Upper lobe of left lung (tissue), 6 donors: ENCODE measurements at regions not wholly inside any gene's neighbourhood (a gene's known extent, or its start where the extent isn't known, plus 50 kb on each side); places are given as distances from the start of the nearest gene placed in this dataset.

Experiments
- ATAC-seq, 2 donors: fragments of 200-7000 bp; cut with Tn5 transposase; one replicate each; pipeline ENCODE4 v1.9.1; 2022; ENCODE audit warnings: mild to moderate bottlenecking in 2 of 2, moderate library complexity in 2 of 2; ENCODE audit not compliant: low FRiP score in 2 of 2
- DNase-seq, 2 donors: peaks; one replicate each; pipeline ENCODE4 v3.0.0-alpha.2; 2019 to 2020
- H3K27ac ChIP-seq, 4 donors: fragments of 200-600 bp; sonication (generic); one replicate each; pipeline ENCODE4 v1.5.1; 2016 to 2019
- H3K27me3 ChIP-seq, 4 donors: fragments of 200-600 bp; sonication (generic); one replicate each; pipeline ENCODE4 v1.5.1; 2017 to 2019
- H3K36me3 ChIP-seq, 4 donors: fragments of 200-600 bp; sonication (generic); one replicate each; pipeline ENCODE4 v1.5.1; 2016 to 2019
- H3K4me1 ChIP-seq, 4 donors: fragments of 200-600 bp; sonication (generic); one replicate each; pipeline ENCODE4 v1.5.1; 2018 to 2019
- H3K4me3 ChIP-seq, 4 donors: fragments of 200-600 bp; sonication (generic); one replicate each; pipeline ENCODE4 v1.5.1; 2017 to 2019; ENCODE audit warnings: mild to moderate bottlenecking in 2 of 4, moderate library complexity in 1 of 4
- H3K9me3 ChIP-seq, 4 donors: fragments of 200-600 bp; sonication (generic); one replicate each; pipeline ENCODE4 v1.5.1; 2018 to 2019
- EP300 ChIP-seq, 4 donors: sonication (generic); formaldehyde crosslinking; IDR thresholded peaks; one replicate each; pipeline ENCODE4 v1.5.1; 2017; ENCODE audit warnings: antibody characterized with exemption in 4 of 4, control low read depth in 2 of 4
- POLR2A ChIP-seq, 4 donors: fragments of 450-650 bp; IDR thresholded peaks; one replicate each; pipeline ENCODE4 v1.5.1; 2016 to 2017; ENCODE audit warnings: antibody characterized with exemption in 4 of 4, mild to moderate bottlenecking in 2 of 4
- POLR2AphosphoS5 ChIP-seq, 2 donors: sonication (generic); formaldehyde crosslinking; IDR thresholded peaks; one replicate each; pipeline ENCODE4 v1.5.1; 2017; ENCODE audit warnings: antibody characterized with exemption in 2 of 2
- WGBS, 2 donors: methylation state at CpG; one replicate each; pipeline ENCODE4 v1.1.5; 2017 to 2018; 5-methylcytosine and 5-hydroxymethylcytosine counted together
- TF ChIP-seq, protein P1 (sequence below), 6 experiments: fragments of 450-650 bp in 4 of 6; fragments of 200-600 bp in 2 of 6; sonication (generic) in 2 of 6; IDR thresholded peaks; one replicate each; pipeline ENCODE4 v1.5.1; 2016 to 2019; ENCODE audit warnings: antibody characterized with exemption in 6 of 6
- donor health status: DM: no; HTN: no; CAD: no; lungs with moderate emphysema.
- donor health status: DM: no; HTN: yes; CAD: no; lungs with severe emphysema.

GRCh38 chr14:88937706-88938105 is 113.3 kb downstream of the TTC8 start:
- ATAC-seq (no peak), DNase-seq (no peak)
- H3K4me1 ChIP-seq, result no peaks in the 10 kb centered on the region
- WGBS, 2 donors, result 94 to 95% methylated on average over 3 of the region's 3 CpGs
- H3K9me3 ChIP-seq, result no peaks in the 10 kb centered on the region
- no peak overlapping the region for H3K4me3 ChIP-seq
- no peaks in the 10 kb centered on the region for H3K27me3 ChIP-seq
- H3K36me3 ChIP-seq, result no peaks in the 10 kb centered on the region
- TF ChIP-seq EP300 (IDR thresholded peaks at IDR 0.05), result no peak
- TF ChIP-seq, protein P1, sequence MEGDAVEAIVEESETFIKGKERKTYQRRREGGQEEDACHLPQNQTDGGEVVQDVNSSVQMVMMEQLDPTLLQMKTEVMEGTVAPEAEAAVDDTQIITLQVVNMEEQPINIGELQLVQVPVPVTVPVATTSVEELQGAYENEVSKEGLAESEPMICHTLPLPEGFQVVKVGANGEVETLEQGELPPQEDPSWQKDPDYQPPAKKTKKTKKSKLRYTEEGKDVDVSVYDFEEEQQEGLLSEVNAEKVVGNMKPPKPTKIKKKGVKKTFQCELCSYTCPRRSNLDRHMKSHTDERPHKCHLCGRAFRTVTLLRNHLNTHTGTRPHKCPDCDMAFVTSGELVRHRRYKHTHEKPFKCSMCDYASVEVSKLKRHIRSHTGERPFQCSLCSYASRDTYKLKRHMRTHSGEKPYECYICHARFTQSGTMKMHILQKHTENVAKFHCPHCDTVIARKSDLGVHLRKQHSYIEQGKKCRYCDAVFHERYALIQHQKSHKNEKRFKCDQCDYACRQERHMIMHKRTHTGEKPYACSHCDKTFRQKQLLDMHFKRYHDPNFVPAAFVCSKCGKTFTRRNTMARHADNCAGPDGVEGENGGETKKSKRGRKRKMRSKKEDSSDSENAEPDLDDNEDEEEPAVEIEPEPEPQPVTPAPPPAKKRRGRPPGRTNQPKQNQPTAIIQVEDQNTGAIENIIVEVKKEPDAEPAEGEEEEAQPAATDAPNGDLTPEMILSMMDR (IDR thresholded peaks at IDR 0.05), result no peak
- no peak for TF ChIP-seq POLR2AphosphoS5 (IDR thresholded peaks at IDR 0.05)
- TF ChIP-seq POLR2A (IDR thresholded peaks at IDR 0.05), result no peak
- no peak overlapping the region for H3K27ac ChIP-seq

DNA sequence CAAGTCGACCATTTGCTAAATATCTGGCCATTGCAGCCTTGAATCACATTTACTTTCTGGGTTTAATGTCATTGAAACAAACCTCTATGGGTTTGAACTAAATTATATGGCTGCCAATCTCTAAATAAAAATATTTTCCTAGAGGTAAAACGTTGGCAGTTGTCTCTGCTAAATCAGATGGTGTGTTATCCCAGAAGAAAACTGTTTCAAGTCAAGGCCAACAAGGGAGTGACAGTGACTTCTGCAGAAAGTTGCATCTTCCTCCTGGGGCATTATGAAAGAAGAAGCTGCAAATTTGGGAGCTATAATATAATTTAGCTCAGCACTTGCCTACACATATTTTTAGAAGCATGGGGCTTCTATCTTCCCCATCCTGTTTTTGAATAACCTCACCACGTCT is 116.2 kb downstream of the TTC8 start:
- Histone ChIP-seq H3K4me3 (no peak overlapping the region), H3K4me1 (no peaks in the 10 kb centered on the region), H3K27me3 (no peaks in the 10 kb centered on the region), H3K36me3 (no peaks in the 10 kb centered on the region), H3K27ac (no peak overlapping the region), H3K9me3 (no peaks in the 10 kb centered on the region)
- no peak for DNase-seq
- ATAC-seq, result no peak
- TF ChIP-seq EP300 (IDR thresholded peaks at IDR 0.05) (no peak), POLR2A (IDR thresholded peaks at IDR 0.05) (no peak), POLR2AphosphoS5 (IDR thresholded peaks at IDR 0.05) (no peak)
- TF ChIP-seq, protein P1 (IDR thresholded peaks at IDR 0.05), result no peak
- WGBS, 2 donors, result 57 to 61% methylated on average over 2 to 3 of the region's 3 CpGs

DNA sequence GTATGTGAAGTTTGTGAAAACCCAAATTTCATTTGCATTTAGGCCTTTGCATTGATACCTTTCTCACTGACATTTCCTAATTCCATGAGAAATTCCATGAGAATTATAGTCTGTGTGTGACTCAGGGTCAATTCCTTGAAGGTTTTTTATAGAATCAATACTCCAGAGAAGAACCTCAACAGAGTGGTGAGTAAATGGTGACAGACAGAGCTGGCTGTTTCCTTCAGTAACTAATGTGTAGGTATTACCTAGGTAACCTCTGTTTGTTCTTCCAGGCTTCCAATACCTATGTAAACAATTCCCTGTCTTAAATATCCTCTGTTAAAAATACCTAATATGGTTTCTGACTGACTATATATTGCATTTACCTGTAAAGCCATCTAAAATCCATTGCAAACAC is 117.0 kb downstream of the TTC8 start:
- TF ChIP-seq, protein P1 (IDR thresholded peaks at IDR 0.05), result no peak
- TF ChIP-seq POLR2A (IDR thresholded peaks at IDR 0.05) (no peak), POLR2AphosphoS5 (IDR thresholded peaks at IDR 0.05) (no peak), EP300 (IDR thresholded peaks at IDR 0.05) (no peak)
- ATAC-seq, result no peak
- no peak overlapping the region for H3K4me3 ChIP-seq
- H3K36me3 ChIP-seq, result no peaks in the 10 kb centered on the region
- H3K27me3 ChIP-seq, result no peaks in the 10 kb centered on the region
- H3K27ac ChIP-seq, result no peak overlapping the region
- no peaks in the 10 kb centered on the region for H3K9me3 ChIP-seq
- no peak for DNase-seq
- H3K4me1 ChIP-seq, result no peaks in the 10 kb centered on the region

DNA sequence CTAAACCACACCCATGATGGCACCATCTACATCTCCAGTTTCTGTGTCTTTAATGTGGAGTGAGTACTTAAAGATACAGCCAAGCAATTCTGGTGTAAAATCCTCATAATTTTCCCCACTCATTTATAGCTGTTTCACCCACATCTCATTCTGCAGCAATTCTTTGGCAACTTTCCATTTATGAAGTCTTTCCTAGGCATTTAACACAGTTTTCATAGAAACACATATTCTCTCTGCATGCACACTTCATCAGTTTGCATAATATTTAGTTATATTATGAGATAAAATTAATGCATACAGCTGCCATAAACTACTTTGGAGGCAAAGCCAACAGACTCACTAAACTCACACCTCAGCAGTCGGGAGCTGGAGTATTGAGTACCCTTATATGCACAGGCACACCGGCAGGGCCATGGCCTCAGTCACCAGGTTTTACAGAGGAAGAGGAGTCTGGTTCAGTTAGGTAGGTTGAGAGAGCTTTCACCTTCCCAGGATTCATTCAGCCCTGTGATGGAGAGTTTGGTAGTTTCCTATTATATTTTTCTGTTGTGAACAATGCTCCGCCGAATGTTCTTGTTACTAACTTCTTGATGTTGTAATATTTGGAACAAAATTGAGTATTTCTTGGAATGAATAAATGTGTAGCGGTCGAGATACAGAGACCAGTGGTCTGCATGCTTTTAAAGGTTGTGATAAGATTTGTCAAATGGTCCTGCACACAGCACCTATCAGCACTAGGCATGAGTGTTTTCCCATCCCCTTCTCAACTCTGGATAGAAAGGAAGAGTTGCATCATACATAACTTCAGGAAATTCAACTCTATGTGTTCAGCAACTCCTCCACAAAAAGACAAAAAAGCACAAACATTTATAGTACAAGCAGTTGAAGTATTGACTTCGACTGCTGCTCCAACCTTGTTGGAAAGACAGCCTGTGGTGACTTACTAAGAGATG is 123.5 kb downstream of the TTC8 start:
- no peak for TF ChIP-seq POLR2A (IDR thresholded peaks at IDR 0.05)
- TF ChIP-seq, protein P1 (IDR thresholded peaks at IDR 0.05), result no peak
- no peak for TF ChIP-seq POLR2AphosphoS5 (IDR thresholded peaks at IDR 0.05)
- no peak for TF ChIP-seq EP300 (IDR thresholded peaks at IDR 0.05)
- H3K4me1 ChIP-seq, result no peaks in the 10 kb centered on the region
- no peak for ATAC-seq
- WGBS, 2 donors, result 68 to 69% methylated on average over 7 of the region's 7 CpGs
- H3K4me3 ChIP-seq, result no peak overlapping the region
- DNase-seq, result no peak
- H3K9me3 ChIP-seq, result peaks cover 0 to 8% (median 7%) of the 10 kb centered on the region in 4 donors
- no peak overlapping the region for H3K27ac ChIP-seq
- no peaks in the 10 kb centered on the region for H3K36me3 ChIP-seq
- H3K27me3 ChIP-seq, result no peaks in the 10 kb centered on the region

GRCh38 chr14:88950069-88950468 is 125.6 kb downstream of the TTC8 start:
- Histone ChIP-seq H3K4me3 (no peak overlapping the region), H3K36me3 (no peaks in the 10 kb centered on the region), H3K27me3 (no peaks in the 10 kb centered on the region), H3K4me1 (no peaks in the 10 kb centered on the region), H3K9me3 (peaks cover 0 to 8% (median 7%) of the 10 kb centered on the region in 4 donors), H3K27ac (no peak overlapping the region)
- DNase-seq (no peak), ATAC-seq (no peak)
- 50 to 62% methylated on average over 2 of the region's 2 CpGs for WGBS, 2 donors
- TF ChIP-seq, protein P1 (IDR thresholded peaks at IDR 0.05), result no peak
- TF ChIP-seq POLR2AphosphoS5 (IDR thresholded peaks at IDR 0.05), result no peak
- TF ChIP-seq EP300 (IDR thresholded peaks at IDR 0.05), result no peak
- TF ChIP-seq POLR2A (IDR thresholded peaks at IDR 0.05), result no peak
